EH (cell line): ENCODE measurements at regions not wholly inside any gene's neighbourhood (a gene's known extent, or its start where the extent isn't known, plus 50 kb on each side); places are given as distances from the start of the nearest gene placed in this dataset.

ENCODE experiments used
- DNase-seq: peaks from one replicate; pipeline ENCODE4 v3.0.0-alpha.2; 2015; ENCODE audit warnings: low read depth

DNA sequence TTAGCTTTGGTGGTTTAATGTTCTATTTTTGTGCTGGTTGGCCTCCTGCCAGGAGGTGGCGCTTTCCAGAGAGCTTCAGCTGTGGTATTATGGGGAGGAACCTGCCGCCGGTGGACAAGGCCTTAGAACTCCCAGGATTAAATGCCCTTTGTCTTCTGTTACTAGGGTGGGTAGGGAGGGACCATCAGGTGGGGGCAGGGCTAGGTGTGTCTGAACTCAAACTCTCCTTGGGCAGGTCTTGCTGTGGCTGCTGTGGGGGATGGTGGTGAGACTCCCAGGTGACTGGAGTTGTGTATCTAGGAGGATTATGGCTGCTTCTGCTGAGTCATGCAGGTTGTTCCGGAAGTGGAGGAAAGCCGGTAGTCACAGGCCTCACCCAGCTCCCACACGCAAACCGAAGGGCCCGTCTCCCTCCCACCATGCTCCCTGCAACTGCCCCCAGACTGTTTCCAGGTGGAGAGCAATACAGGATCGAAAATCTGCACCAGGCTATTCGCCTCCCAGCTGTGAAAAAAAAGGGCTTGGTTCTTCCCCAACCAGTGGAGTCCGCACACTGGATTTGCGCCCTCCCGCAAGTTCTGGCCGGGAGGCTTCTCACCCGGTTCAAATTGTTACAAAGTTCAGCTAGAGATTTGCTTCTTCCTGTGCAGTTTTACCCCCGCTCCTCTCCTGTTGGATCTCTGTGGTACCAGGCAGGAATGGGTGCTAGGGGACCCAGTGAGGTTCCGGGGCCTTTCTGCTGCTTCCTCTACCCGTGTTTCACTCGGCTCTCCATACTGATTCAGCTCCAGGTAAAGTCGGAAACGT lies 220.5 kb downstream of the CENPF start:
- no peak for DNase-seq

- peak; percentile 53 for DNase-seq
These were observed 221.8 kb downstream of the CENPF start for GRCh38 chr1:214824763-214825162.

DNA sequence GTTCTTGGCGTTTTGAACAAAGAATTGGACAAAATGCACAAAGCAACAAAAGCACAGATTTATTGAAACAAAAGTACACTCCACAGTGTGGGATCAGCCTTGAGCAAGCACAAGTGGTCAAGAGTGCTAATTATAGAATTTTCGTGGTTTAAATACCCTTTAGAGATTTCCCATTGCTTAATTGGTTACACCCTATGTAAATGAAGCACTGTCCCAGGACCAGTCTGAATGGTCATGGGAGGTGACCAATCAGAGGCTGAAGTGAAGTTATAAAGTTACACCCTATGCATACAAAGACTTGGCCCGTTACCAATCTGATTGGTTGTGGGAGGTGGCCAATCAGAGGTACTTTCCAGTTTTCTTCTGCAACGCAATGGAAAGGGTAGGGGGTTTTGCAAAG lies 223.6 kb downstream of the CENPF start:
- DNase-seq, result no peak

DNA sequence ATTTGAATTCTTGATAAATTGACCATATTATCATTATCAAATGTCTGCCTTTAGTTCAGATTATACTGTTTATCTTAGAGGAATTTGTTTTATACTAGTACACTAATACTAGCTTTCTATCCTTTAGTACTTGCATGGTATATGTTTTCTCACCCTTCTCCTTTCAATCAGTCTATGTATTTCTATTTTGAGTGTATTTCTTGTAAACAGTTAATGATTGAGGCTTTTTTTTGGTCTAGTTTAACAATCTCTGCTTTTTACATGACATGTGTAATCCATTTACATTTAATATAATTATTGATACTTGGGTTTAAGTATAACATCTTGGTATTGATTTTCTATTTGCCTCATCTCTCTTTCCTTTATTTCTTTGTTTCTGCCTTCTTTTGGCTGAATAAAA lies 224.9 kb downstream of the CENPF start:
- DNase-seq, result no peak

DNA sequence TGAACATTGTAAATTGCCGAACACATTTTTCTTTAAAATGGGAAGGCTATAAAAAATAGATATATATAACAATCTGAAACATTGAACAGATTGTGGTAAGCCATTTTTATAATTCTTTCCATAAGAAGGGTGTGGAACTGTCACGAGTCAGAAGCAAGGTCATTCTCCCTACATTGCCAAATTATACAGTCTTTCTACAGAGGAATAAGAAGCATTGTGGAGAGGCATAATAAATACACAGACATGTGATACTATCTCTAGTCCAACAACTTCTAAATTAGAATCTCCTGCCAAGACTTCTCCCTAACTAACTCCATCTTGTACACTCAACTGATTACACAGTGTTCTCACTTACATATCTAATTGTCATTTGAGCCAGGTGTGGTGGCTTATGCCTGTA lies 227.9 kb downstream of the CENPF start:
- peak; percentile 56 for DNase-seq

- no peak for DNase-seq
These were observed 229.0 kb downstream of the CENPF start for GRCh38 chr1:214831956-214832355.

DNA sequence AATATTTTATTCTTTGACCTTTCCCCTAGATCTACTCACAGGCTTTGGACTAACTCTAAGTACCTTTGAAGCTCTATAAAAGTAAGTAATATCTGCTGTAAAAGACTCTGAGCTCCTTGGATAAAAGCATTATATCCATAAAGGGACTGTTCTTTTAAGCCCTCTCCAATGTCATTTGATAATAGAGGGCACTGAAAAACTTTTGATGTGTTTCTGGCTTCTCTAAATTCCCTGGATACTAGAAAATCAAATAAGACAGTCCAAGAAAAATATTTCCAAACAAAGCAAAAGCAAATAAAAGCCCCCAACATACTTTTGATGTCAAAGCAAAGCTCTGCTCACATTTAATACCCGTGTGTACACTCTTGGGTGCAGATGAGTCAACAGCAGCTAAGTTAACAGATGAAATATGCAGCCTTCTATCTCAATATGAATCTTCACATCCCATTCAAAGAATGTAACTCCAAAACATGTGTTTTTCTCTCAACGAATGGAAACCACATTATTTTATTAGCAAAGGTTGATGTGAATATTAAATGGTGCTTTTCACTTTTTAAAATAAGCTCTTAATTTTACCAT lies 230.3 kb downstream of the CENPF start:
- peak; percentile 94 for DNase-seq

DNA sequence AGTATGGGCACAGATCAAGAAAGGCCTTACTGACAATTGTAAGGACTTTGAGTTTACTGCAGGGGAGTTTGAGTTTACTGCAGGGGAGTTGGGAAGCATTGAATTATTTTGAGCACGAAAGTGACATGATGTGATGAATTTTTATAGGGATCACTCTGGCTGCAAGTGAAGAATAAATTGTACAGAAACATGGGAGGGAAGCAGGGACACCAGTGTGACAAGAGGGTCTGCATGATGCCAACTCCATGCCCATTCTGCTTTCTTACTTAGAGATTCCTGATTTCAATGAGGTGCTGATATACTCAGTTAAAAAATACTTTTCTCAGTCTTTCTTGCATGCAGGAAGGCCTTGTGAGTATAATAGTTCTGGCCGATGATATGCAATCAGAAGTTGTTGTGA lies 234.4 kb downstream of the CENPF start:
- DNase-seq, result no peak

GRCh38 chr1:214838351-214838750 lies 235.4 kb downstream of the CENPF start:
- DNase-seq, result peak; percentile 94

GRCh38 chr1:214840356-214840755 lies 237.4 kb downstream of the CENPF start:
- DNase-seq, result peak; percentile 72

DNA sequence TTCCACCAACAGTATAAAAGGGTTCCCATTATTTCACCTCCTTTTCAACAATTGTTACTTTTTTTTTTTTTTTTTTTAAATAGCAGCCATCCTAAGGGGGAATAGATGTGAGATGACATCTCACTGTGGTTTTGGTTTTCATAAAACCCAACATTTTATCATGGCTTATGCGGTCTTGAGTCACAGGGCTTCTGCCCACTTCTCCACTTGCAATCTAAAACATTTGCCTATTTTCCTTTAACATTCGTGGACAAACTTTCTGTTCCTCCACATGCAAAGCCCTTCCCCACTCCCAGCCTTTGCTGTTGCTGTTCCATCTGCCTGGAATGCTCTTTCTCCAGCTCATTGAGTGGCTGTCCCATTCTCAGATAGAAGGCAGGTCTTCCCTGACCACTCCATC lies 239.7 kb upstream of the KCNK2 start:
- DNase-seq, result peak; percentile 91

- DNase-seq, result peak; percentile 50
These were observed 239.3 kb upstream of the KCNK2 start for GRCh38 chr1:214843281-214843680.

GRCh38 chr1:214844319-214844718 lies 238.2 kb upstream of the KCNK2 start:
- no peak for DNase-seq

DNA sequence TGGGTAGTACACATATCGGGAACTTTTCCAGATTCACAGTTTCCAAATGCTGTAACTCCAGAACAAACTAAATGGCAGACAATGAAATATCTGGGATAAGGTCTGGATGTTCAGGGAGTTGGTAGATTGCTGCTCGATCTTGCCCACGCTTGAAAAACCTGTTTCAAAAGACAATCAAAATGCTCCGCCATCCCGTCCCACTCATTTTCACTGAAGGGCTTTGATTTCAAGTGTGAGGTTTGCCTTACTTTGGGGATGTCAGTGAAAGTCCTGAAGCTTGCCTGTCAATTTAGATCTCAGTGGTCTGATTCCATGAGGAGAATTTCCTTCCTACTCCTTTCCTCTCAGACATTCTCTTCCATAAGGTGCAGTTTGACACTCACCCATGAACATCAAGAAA lies 236.3 kb upstream of the KCNK2 start:
- DNase-seq, result no peak

- peak; percentile 25 for DNase-seq
These were observed 235.3 kb upstream of the KCNK2 start for GRCh38 chr1:214847071-214847810.

DNA sequence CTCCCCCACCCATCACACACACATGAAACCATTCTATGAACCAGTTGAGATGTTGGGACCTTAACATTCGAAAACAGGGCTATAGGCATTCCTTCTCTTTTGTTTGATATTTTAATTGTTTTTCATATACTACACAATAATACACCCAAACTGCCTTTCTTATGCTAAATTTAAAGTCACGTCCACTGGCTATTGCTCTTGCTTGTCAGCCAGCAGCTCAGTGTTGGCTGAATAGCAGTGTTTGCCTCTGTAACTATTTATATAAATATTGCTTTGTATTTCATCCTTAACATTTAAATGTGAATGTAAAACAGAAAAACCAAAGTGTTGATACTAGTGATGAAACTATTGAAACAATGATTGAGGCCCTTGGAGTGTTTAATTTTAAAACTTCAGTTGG lies 234.4 kb upstream of the KCNK2 start:
- DNase-seq, result no peak

DNA sequence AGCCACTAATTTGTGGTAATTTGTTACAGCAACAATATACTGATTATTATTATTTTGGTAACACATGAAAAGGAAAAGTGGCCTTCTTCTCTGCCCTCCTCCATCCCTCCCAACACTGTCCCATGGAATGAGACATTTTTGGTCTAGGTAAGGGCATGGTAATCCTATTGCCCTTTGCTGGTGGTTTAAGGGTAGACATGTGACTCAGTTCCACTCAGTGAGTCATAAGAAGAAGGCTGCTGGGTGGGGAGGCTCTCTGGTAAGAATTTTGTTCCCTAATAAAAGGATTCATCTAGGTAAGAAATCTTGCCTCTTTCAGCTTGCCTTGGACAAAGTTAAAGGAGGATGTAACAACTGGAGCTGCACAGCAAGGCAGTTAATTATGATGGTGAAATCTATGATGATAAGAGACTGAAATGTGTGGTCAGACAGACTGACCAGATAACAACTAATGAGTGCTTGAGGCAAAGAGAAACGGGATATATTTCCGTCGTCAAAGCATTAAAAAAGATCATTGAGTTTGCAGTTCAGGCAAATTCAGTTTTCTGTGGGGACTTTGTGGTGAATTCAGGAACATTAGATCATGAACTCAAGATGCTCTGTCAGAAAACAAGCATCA lies 232.0 kb upstream of the KCNK2 start:
- DNase-seq, result peak; percentile 22

DNA sequence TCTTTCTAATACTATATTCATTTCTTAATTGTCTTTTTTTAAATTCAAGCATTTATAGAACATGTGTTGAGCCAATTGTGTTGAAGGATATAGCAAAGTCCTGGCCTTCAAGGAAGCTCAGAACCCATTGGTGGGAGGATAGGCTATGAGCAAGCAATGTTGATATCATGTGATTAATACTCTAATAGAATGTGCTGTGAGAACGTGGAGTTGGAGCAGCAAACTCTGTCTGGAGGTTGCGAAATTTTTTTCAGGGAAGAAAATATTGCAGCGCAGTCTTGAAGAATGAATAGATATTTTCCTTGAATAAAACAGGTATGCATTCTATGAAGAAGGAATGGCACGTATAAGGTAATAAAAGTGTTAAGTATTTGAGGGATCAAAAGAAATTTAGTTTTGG lies 229.2 kb upstream of the KCNK2 start:
- no peak for DNase-seq

- DNase-seq, result peak; percentile 70
These were observed 228.2 kb upstream of the KCNK2 start for GRCh38 chr1:214854126-214854875.

- DNase-seq, result peak; percentile 22
These were observed 225.7 kb upstream of the KCNK2 start for GRCh38 chr1:214856843-214857242.

GRCh38 chr1:214857716-214858115 lies 224.8 kb upstream of the KCNK2 start:
- DNase-seq, result peak; percentile 84

GRCh38 chr1:214859647-214860046 lies 222.9 kb upstream of the KCNK2 start:
- DNase-seq, result no peak
